ENCODE measurements at regions not wholly inside any gene's neighbourhood (a gene's known extent, or its start where the extent isn't known, plus 50 kb on each side); places are given as distances from the start of the nearest gene placed in this dataset.
"Not testable (repeated sequence)": the region's sequence is repeated elsewhere in the genome, so short reads cannot be mapped to it uniquely, and the experiment has no call there.

DNA sequence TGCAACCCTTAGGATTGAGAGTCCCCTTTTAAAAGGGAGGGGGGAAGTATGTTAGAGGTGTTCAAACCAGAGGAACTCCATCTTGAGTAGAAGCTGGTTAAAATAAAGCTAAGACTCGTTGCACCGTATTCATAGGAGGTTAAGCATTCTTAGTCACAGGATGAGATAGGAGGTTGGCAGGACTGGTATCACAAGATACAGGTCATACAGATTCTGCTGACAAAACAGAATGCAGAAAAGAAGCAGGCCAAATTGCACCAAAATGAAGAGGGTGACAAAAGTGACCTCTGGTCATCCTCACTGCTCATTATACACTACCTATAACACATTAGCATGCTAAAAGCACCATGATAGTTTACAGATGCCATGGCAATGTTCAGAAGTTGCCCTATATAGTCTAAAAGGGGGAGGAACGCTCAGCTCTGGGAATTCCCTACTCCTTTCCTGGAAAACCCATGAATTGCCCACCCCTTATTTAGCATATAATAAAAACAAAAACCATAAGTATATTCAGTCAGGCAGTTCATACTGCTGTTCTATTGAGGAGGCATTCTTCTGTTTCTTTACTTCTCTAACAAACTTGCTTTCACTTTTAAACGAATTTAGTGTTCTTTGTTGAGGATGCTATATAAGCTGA lies 192.2 kb upstream of the NDUFV2 start:
- H3K9me3 Mint-ChIP-seq = peaks cover 11% of the 10 kb centered on the region
- no peaks in the 10 kb centered on the region for H3K27me3 Mint-ChIP-seq
- ATAC-seq = no peak
- H3K27ac Mint-ChIP-seq = no peak overlapping the region
- intact Hi-C loops (cut with micrococcal nuclease) = loop anchor here (10.0 kb wide), 1 partner anchor 64 kb away; no protein-coding TSS in a partner anchor
- no peak for TF ChIP-seq CTCF (IDR thresholded peaks at IDR 0.05)
- H3K4me3 Mint-ChIP-seq = no peak overlapping the region
- DNase-seq = no peak
- no peaks in the 10 kb centered on the region for H3K36me3 Mint-ChIP-seq (ENCODE audit: low read depth)
- POLR2A ChIA-PET = no interaction called here
- CTCF ChIA-PET = no interaction called here
- no peaks in the 10 kb centered on the region for H3K4me1 Mint-ChIP-seq (ENCODE audit: low read depth)

DNA sequence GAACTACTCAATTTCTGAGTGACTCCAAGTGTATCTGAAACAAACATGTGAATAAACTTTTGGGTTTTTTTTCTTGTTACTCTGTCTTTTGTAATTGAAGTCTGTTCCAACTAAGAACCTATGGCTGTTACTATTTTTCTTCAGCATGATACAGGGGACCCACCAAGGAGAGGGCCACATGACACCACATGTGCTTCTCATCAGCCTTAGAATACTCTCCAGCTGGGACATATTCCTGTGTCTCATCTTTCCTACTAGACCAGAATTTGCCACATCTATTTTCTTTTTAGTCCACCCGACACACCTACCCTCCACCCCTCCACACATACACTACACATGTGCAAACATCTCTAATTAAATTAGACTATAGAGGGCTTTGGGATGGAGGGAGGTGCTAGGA lies 191.7 kb upstream of the NDUFV2 start:
- Mint-ChIP-seq H3K4me1 (ENCODE audit: low read depth) (no peaks in the 10 kb centered on the region), H3K36me3 (ENCODE audit: low read depth) (no peaks in the 10 kb centered on the region), H3K9me3 (peaks cover 11% of the 10 kb centered on the region), H3K4me3 (no peak overlapping the region), H3K27ac (no peak overlapping the region), H3K27me3 (no peaks in the 10 kb centered on the region)
- TF ChIP-seq CTCF (IDR thresholded peaks at IDR 0.05) = no peak
- ATAC-seq (no peak), DNase-seq (no peak)
- POLR2A ChIA-PET = no interaction called here
- CTCF ChIA-PET = no interaction called here
- intact Hi-C loops (cut with micrococcal nuclease) = loop anchor here (10.0 kb wide), 1 partner anchor 64 kb away; no protein-coding TSS in a partner anchor

DNA sequence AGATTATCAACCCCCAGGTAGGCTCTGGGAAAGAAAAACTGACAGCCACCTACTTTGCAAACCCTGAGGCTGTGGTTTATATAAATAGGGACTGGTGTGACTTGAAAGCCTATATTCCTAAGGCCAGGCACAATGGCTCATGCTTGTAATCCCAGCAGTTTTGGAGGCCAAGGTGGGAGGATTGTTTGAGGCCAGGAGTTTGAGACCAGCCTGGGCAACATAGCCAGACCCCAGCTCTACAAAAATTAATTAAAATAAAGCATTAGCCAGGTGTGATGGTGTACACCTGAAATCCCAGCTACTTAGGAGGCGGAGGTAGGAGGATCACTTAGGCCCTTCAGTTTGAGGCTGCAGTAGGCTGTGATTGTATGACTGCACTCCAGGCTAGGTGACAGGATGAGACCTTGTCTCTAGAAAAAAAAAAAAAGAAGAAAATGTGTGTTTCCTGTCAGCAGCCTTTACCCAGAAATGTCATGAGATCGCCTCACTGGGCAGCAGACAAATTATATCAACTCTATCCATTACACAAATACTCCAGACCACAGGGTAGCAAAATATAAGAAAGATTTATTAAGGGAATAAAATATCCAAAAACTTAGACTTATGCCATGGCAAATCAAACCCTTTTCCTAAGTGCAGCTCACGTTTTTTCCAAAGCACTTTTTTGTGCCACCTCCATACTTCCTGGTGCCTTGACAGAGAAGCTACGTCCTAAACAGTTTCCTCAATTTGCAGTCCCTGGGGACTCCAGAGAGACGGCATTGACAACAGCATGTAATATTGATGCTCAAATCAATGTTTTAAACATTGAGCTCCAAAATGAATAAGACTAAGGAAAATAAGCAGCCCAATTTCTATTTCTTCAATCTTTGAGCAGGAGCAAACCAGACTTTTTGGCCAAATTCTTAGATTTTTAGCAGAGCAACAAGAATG lies 190.8 kb upstream of the NDUFV2 start:
- Mint-ChIP-seq H3K36me3 (ENCODE audit: low read depth) (no peaks in the 10 kb centered on the region), H3K27me3 (no peaks in the 10 kb centered on the region), H3K27ac (no peak overlapping the region), H3K4me3 (no peak overlapping the region), H3K9me3 (peaks cover 8% of the 10 kb centered on the region), H3K4me1 (ENCODE audit: low read depth) (peaks cover 3% of the 10 kb centered on the region)
- TF ChIP-seq CTCF (IDR thresholded peaks at IDR 0.05) = no peak
- POLR2A ChIA-PET = no interaction called here
- intact Hi-C loops (cut with micrococcal nuclease) = loop anchor here (10.0 kb wide), 1 partner anchor 63 kb away; no protein-coding TSS in a partner anchor
- CTCF ChIA-PET = no interaction called here
- no peak for DNase-seq
- no peak for ATAC-seq

DNA sequence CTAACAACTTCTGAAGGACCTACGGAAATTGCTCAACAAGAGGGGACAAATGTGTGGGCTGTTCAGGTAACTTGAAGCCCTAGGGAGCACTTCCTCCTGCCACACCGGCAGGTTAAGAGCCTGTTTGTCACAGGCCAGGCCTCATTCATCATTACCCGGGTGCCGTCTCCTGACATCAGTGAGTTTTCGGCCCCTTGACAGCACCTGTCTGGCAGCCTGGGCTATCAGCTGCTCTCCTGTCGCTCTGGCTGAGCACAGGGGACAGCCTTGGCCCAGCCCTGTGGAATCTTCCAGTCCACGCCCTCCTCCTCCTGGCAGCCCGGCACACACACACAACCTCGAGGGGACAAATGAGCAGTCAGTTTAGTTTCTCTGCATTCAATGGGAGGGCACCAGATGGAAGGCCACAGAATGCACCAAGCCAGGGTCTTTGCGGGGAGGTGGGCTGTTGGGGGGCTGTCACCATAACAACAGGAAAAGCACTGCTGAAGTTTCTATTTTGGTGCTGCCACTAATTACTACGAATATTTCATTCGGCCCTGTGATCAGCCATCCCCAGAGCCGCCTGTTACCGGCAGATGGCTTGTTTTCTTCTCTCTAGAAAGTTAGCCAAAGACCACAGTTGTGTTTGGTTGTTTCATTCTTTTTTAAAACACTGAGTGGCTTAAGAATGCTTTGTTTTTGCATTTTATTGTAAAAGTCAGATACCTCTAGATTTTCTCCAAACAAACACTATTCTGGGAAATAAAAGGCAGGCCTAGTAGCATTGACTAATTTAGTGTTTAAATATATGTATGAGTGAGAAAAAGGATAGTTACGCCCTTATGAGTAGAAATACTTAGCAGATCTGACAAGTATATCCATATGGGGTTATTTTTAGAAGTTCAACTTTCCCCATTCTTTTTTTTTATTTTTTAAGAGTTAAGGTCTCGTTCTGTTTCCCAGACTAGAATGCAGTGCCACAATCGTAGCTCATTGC lies 189.9 kb upstream of the NDUFV2 start:
- Mint-ChIP-seq H3K36me3 (ENCODE audit: low read depth) (no peaks in the 10 kb centered on the region), H3K4me3 (no peak overlapping the region), H3K27ac (no peak overlapping the region), H3K27me3 (no peaks in the 10 kb centered on the region), H3K4me1 (ENCODE audit: low read depth) (peaks cover 6% of the 10 kb centered on the region), H3K9me3 (peaks cover 8% of the 10 kb centered on the region)
- no peak for ATAC-seq
- DNase-seq = no peak
- intact Hi-C loops (cut with micrococcal nuclease) = loop anchor here (10.0 kb wide), 1 partner anchor 62 kb away; no protein-coding TSS in a partner anchor
- TF ChIP-seq CTCF (IDR thresholded peaks at IDR 0.05) = no peak
- CTCF ChIA-PET = no interaction called here
- POLR2A ChIA-PET = no interaction called here

- not testable (repeated sequence) for H3K27ac Mint-ChIP-seq
These were observed 188.7 kb upstream of the NDUFV2 start for GRCh38 chr18:8913606-8914403.

GRCh38 chr18:8914404-8915264 lies 187.9 kb upstream of the NDUFV2 start:
- CTCF ChIA-PET = not testable (repeated sequence)

More at GRCh38 chr18:8913606-8914403, 188.7 kb upstream of the NDUFV2 start:
- intact Hi-C loops (cut with micrococcal nuclease) = loop anchor here (10.0 kb wide), 1 partner anchor 61 kb away; no protein-coding TSS in a partner anchor
- H3K4me3 Mint-ChIP-seq; H3K4me1 Mint-ChIP-seq (ENCODE audit: low read depth); H3K27me3 Mint-ChIP-seq; CTCF ChIA-PET; H3K9me3 Mint-ChIP-seq; ATAC-seq; H3K36me3 Mint-ChIP-seq (ENCODE audit: low read depth); DNase-seq; POLR2A ChIA-PET: not testable (repeated sequence)

More at GRCh38 chr18:8914404-8915264, 187.9 kb upstream of the NDUFV2 start:
- H3K27ac Mint-ChIP-seq; H3K4me3 Mint-ChIP-seq; H3K36me3 Mint-ChIP-seq (ENCODE audit: low read depth); DNase-seq; H3K27me3 Mint-ChIP-seq; H3K4me1 Mint-ChIP-seq (ENCODE audit: low read depth); ATAC-seq; POLR2A ChIA-PET; H3K9me3 Mint-ChIP-seq: not testable (repeated sequence)
- intact Hi-C loops (cut with micrococcal nuclease) = loop anchor here (10.0 kb wide), 1 partner anchor 60 kb away; no protein-coding TSS in a partner anchor
